NCI-H128 (cell line): ENCODE measurements at regions not wholly inside any gene's neighbourhood (a gene's known extent, or its start where the extent isn't known, plus 50 kb on each side); places are given as distances from the start of the nearest gene placed in this dataset.
"Not testable (repeated sequence)": the region's sequence is repeated elsewhere in the genome, so short reads cannot be mapped to it uniquely, and the experiment has no call there.

Experiments used
- DNase-seq: peaks from one replicate; lab custom pipeline; 2025; ENCODE audit not compliant: unreplicated experiment; lab: John Stamatoyannopoulos, UW

DNA sequence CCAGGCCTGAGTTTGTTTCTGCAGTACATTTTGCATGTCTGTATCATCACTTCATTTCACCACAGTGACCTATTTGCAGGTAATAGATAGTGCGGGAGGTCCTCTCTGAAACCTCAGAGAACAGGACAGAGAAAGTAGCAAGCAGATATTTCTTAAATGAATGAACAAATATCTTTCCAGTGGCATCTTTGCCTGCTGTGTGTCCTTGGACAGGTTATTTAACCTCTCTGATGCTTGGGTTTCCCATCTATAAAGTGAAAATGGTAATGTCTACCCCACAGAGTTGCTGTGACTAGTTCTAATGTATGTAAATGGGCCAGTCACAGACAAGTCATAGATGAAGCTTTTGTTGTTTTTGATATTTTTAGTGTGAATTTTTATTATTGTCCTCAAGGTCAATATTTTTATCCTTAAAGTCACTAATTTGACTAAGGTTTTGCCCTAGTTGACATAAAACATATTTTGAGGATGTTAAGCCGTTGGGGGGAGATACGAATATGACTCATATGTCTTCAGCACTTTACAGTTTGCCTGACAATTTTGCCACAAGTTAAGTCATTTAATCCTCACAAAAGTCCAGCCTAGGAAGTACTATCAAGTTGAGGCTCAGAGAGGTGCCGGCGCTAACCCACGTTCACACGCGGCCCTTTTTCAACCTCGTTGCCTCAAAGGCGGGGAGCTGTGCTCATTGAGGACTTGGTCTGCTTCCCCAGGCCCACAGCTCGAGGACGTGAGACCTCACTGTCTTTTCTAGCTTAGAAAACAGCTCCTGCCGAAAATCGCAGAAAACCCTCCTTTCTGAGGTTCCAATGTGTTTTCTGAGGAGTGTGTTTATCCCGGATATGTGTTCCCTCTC is 126.7 kb upstream of the STX18 start:
- DNase-seq, result no peak

DNA sequence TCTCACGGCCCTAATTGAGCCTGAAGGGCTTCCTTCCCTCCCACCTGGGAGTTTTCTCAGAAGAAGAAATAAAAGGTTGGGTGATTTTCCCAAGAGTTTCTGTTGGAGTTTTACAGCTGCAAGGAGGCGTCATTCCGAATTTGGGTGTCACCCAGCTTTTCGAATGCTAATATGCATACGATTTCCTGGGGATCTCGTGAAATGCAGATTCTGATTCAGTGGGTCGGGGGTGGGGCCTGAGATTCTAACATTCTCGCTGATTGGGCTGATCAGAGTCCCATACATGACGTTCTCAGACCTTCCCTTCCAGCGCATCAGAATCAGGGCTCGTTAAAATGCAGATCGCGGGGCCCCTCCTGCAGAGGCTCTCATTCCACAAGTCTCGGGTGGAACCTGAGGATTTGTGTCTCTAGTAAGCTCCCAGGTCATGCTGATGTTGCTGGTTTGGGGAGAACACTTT is 125.8 kb upstream of the STX18 start:
- DNase-seq, result no peak

DNA sequence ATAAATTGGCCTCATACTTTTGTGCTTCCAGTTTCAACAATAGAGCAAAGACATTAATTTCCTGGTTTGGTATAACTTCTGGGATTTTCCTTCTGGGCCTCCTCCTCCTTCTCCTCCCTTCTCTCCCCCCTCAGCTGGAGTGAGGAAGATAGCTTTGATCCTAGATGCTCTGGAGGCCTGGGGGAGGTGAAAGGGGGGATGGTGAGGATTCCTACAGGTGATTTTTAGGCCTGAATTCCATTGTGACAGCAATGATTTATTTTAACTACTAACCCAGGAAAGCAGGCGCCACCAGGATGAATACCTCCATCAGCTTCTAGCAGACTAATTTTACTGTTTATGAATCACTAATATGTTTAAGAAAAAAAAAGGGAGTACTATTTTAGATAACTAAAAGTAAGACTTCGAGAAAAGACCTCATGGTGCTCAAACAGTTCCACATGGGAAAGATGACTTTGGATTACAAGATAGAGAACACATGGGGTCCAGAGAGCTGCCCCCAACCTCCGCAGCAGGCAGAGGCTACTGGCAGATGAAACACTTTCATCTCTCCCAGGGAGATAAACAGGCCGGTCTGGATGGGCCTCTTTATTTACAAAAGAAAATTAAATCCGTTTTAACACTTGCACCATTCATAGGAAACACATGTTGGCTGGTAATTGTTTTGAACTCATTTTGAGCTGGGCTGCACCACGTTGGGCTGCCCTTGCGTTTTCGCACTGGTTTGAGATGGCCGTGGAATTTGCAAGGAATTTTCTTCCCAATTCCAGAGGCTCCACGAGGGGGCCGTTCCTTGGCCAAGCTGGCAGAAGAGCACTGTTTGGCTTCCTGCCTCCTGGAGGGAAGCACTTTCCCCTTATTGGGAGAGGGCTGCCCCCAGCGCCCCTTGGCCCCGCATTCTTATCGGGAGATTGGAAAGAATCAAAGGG is 125.1 kb upstream of the STX18 start:
- no peak for DNase-seq

DNA sequence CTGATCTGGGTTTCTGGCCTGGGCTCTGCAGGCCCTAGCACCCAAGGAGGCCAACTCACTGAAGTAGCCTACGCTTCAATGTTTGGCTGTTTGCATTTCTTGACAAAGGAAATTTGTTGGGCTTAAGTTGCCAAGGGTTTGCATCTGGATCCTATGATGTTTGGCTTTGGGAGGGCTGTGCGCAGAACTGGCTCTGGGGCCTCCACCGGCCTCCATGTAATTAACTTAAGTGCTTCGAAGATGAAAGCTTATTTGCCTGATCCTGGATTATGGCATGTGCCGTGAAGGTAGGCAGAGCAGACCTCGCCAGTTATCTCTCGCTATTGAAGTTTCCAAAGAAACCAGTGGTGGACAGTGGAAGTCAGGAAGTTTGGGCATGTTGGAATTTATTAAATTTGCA is 124.3 kb upstream of the STX18 start:
- no peak for DNase-seq

DNA sequence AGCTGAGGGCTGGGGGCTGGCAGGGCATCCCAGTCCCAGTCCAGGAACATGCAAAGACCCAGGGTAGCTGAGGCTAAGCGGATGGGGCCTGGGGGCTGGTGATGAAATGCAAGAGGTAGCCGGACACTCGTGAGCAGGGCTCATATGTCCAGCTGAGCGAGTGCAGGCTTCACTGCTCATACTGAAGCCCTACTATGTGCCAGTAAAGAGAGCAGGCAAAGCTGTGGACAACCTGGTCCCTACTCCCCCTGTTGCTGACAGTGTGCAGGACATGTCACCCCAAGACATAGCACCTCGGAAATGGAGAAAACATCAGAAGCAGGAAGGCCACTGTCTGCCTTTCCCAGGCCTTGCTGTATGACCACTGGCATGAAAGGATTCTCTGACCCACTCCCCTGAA is 122.4 kb upstream of the STX18 start:
- DNase-seq, result no peak

DNA sequence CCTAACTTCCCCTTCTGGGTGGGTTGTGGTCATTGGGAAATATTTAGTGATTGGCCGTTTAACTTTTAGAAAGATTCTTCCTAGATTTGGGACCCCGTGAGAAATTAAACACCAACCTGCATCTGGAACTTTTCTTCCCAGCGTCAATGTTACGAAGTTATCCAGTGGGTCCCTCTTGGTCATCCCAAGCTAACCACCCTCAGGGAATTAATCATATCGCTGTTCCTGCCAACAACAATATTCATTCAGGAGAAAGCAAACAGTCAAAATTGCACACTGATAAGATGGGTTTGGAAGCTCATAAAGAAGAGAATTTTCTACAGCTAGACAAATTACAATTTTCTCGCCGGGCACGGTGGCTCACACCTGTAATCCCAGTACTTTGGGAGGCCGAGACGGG is 121.2 kb upstream of the STX18 start:
- DNase-seq, result no peak

DNA sequence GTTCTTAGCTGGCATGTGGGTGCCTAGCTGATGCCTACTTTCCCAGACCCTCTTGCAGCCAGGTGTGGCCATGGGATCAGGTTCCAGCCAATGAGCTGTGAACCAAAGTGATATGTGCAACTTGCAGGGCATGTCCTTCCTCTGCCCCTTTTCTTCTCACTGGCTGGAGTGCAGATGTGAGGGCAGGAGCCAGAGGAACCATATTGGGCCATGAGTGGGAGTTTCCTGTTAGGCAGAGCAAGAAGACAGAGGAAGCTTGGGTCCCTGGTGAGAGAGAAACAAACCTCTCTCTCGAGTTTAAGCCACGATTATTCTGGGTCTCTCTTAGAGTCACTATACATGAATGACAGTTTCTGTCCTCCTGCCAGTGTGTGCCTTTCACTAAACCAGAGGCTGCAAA is 120.4 kb upstream of the STX18 start:
- no peak for DNase-seq

DNA sequence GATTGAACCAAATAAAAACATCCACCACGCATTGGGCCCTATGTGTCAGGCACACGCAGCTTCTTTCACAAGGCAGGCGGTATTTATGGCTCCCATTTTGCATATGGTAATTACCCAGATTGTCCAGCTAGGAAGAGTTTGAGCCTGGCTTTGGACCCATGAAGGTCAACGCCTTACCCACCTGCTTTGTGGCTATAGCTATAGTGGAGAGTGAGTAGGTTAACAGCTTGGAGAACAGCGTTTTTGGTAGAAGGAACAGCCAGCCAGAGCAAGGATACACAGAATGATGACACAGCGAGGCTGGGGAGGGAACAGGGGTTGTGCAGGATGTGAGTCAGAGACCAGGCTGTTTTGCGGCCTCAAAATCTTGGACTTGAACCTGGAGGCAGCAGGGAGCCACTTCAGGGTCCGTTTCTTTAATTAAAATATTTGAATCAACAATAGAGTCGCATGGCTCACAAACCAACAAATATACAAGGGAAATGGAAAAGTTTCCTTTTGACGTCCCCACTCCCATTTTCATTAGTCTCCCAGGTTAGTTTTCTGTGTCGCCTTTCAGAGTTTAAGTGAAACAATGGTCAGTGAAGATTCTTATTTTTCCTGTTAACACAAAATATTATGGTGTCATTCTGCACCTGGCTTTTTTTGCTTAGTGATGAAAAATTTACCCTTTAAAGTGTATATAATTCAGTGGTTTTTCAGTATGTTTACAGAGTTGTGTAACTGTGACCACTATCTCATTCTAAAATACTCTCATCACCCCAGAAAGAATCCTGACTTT is 118.2 kb upstream of the STX18 start:
- DNase-seq, result no peak

DNA sequence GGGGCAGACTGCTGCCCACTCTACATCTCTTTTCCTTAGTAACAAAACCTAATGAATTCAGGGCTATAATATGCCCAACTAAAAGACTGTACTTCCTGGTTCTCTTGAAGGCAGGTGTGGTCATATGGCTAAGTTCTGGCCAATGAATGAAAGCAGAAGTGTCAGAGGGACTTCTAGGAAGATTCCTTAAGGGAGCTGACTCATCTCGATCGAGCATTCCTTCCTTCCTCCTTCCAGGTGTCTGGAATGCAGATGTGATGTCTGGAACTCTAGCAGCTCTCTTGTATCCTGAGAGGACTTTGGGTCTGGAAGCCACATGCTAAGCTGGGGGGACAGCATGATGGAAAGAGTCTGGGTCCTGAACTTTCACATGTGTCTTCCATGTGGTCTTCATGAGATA is 116.2 kb upstream of the STX18 start:
- no peak for DNase-seq

DNA sequence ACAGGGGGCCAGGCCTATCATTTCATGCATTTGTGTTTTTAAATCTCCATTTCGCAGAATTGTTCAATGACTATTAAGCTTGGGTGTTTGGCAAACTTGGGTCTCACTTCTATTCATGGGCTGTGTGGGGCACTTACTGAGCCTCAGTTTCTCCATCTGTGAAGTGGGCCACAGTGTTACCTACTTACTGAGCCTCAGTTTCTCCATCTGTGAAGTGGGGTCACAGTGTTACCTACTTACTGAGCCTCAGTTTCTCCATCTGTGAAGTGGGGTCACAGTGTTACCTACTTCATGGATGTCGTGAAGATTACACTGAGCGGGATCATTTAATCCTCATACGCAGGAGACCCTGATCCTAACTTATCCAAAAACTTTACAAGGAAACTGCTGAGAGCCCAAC is 115.1 kb upstream of the STX18 start:
- DNase-seq, result no peak

DNA sequence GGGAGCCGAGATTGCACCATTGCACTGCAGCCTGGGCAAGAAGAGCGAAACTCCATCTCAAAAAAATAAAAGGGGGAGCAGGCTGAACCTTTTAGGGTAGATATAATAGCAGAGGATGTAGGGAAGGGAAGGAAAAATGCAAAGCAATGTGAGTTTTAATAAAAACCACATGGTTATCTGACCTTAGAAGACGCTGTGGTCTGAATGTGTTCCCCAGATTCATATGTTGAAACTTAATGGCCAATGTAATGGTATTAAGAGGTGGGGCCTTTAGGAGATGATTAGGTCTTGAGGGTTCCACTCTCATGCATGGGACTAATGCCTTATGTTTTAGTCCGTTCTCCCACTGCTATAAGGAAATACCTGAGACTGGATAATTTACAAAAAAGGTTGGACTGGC is 114.1 kb upstream of the STX18 start:
- no peak for DNase-seq

DNA sequence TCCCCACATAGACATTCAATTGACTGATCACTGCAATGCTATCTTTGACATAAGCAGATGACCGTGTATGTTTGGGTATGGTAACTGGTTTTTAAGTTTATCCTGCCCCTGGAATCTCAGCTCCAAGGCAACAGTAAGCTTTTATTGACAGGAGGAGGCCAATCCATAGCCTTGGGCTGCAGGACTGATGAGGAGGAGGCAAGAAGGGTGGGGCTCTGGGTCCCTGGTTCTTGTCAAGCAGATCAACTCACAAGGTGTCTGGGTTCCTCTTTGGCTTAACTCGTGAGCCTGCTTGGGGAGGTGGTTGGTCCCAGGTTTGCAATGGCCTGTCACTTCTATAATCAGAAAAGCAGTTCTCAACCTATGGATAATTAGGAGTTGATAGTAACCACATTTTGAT is 113.2 kb upstream of the STX18 start:
- no peak for DNase-seq

DNA sequence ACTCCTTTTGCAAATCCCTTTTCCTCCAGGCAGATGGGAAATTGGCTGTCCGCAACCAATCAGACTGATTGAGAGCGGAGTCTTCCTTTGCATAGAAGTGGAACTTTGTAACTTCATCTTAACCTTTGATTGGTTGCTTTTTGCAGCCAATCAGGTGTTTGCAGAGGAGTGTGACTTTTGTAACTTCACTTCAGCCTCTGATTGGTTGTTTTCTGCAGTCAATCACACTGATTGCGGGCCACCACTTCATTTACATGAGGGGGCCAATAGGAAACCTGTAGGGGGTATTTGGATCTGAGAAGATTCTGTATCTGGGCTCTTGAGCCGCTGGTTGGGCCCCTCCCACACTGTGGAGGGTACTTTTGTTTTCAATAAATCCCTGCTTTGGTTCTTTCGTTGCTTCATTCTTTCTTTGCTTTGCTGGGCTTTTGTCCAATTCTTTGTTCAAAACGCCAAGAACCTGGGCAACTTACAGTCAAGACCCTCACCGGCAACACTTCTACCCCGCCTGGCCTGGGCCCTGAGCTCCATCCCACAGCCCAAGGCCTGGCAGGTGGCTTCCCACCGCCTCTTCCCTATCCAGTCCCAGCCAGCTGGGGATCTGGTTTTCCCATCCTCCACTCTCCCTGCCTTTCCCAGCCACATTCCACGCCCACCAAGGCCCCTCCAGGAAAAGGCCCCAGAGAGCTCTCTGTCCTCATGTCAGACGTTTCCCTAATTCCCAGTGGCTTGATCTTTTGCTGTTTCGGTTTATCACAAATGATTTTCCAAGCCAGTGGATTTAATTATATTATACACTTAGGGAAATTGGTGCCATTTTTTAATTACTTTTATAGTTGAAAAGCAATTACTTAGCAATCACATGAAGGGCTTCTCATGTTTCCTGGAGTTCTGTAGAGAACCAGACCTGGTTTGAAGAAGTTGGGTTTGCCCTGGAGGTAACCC is 110.2 kb upstream of the STX18 start:
- DNase-seq, result no peak

DNA sequence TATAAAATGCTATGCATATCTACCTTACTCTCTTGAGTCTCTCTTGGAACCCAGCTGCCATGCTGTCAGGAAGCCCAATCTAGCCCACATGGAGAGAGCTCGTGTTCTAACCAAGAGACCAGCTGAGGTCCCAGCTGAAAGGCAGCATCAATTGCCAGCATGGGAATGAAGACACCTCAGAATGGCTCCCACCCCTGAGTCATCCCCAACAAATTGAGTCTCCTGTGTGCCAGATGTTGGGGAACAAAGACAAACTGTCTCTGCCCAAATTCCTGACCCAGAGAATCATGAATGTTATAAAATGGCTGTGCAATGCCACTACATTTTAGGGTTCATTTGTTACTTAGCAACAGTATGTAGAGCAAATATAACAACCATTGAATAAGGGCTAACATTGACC is 105.2 kb upstream of the STX18 start:
- no peak for DNase-seq

DNA sequence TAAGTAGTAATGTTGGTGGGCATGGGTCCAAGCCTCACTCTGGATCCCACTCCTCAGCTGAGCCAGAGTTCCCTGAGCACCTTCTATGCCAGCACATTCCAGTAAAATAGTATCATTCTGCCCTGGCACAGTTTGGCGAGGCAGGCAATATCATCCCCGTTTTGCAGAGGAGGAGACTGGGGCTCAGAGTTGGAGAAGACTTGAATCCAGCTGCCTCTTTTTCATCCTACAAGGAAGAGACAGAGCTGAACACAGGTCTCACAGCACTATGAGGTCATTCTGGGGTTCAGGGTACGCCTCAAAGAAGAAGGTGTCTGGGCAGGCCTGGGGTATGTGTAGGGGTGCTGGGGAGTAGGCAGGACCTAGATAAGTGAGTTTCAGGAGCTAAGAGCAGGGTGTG is 103.9 kb upstream of the STX18 start:
- no peak for DNase-seq

DNA sequence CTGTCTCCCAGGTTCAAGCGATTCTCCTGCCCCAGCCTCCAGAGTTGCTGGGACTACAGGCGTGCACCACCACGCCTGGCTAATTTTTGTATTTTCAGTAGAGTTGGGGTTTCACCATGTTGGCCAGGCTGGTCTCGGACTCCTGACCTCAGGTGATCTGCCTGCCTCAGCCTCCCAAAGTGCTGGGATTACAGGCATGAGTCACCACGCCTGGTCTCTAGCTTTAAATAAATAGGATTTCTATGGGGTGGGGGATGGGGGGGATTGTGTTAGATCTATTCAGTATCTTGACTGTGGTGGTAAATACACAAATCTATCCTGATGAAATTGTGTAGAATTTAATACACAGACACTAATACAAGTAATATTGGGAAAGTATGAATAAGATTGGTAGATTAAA is 102.4 kb upstream of the STX18 start:
- DNase-seq, result not testable (repeated sequence)

DNA sequence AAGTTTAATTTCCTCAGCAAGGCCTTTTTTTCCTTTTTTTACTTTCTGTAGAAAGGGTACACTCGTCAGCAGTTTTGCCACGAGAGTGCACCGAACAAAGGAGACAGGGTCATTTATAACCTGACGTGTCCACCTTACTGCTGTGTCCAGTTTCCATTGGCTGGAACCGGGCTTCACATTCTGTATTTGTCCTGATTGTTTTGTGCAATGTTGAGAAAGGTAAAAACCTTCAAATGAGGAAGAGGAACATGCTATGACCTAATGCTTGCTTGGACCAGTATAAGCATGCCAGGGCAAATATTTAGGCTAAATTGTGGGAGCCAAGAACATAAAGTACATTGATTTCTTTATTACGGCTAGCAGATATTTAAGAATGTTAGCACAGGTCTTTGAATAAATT is 101.9 kb upstream of the STX18 start:
- not testable (repeated sequence) for DNase-seq

DNA sequence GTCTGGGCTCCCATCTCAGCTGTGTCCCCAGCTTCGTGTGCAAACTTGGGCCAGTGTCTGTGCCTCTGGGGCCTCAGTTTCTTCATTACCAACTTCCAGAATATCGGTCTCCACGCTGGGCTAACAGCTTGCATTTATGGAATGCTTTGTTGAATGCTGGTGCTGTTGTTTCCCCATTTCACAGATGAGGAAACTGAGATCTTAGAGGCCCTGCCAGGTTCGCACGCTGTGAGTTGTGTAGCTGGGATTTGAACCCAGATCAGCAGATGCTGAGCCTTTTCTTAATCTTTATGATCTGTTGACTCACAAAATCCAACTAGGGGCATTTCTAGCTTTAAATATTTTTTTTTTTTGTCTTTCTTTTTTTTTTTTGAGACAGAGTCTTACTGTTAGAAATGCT is 101.5 kb upstream of the STX18 start:
- DNase-seq, result no peak

DNA sequence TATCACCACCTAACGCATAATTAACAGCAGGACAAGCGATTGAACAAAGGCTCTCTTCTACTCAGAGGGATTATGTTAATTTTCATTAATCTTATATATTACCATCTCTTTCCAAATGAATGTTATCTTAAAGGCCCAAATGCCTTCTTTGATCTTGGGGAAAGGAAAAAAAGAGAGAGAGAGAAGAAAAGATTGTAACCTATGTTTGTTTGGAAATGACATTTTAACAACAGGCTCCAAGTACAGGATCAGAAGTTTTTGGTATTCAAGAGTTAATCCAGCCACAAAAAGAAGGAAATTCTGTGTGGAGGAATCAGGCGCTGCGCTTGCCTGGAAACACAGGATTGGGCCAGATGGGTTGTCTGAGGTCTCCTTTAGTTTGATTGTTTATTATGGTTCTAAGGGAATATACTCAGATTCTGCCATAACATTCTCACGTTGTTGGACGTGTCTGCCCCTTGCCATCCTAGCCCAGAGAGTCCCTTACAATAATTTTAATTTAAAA is 100.7 kb upstream of the STX18 start:
- DNase-seq, result no peak
